ENCODE measurements at regions not wholly inside any gene's neighbourhood (a gene's known extent, or its start where the extent isn't known, plus 50 kb on each side); places are given as distances from the start of the nearest gene placed in this dataset.

DNA sequence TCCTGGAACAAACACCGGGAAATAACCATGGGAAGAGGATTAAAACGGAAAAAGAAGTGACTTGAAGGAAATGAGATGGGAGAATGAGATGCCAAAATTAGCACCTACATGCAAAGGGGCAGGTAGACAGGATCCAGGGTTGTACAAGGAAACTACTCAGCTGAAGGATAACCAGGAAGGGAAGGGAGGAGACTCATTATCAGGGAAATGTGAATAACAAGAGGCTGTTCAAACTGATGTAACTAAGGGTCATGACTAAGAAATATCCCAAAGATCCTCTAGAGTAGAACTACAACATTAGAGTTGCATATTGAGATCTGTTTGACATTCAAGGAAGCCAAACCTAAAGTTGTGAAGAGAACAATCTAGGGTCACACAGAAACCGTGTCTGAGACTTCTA, 166.2 kb upstream of the SP8 start:
- Histone ChIP-seq H3K27me3 (ENCODE audit: control insufficient read depth, insufficient read depth, low read length) (no peaks in the 10 kb centered on the region), H3K36me3 (ENCODE audit: control insufficient read depth, insufficient read depth, low read length) (no peaks in the 10 kb centered on the region), H3K4me1 (ENCODE audit: control insufficient read depth, insufficient read depth, low read length) (peaks cover 16% of the 10 kb centered on the region), H3K9ac (ENCODE audit: low read depth, low read length) (no peak overlapping the region), H3K9me3 (ENCODE audit: control insufficient read depth, insufficient read depth, low read length) (no peaks in the 10 kb centered on the region), H3K4me3 (ENCODE audit: low read depth, low read length) (no peak overlapping the region)

- H3K4me3 ChIP-seq (ENCODE audit: low read depth, low read length) = no peak overlapping the region
- H3K27me3 ChIP-seq (ENCODE audit: control insufficient read depth, insufficient read depth, low read length) = no peaks in the 10 kb centered on the region
Observed at GRCh38 chr7:20954711-20955619, 168.3 kb upstream of the SP8 start.

DNA sequence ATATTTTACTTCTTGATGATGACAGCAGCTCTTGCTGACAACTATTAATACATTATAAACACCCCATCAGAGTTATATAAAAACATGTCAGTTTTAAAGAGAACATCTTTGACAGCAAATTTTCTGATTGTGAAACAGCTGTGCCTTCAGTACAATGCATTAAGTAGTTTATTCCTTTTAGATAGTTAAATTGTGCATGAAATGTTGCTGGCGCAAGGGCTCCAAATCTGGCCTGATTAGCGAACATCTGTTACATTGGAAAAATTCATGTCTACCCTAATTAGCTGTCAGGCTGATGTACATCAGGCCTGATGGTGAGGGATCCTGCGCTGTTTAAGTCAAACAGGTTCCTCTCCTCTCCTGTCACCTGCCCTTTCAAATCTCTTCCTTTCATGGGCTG, 171.9 kb upstream of the SP8 start:
- Histone ChIP-seq H3K9me3 (ENCODE audit: control insufficient read depth, insufficient read depth, low read length) (no peaks in the 10 kb centered on the region), H3K9ac (ENCODE audit: low read depth, low read length) (no peak overlapping the region), H3K4me3 (ENCODE audit: low read depth, low read length) (no peak overlapping the region), H3K4me1 (ENCODE audit: control insufficient read depth, insufficient read depth, low read length) (peaks cover 8% of the 10 kb centered on the region), H3K27me3 (ENCODE audit: control insufficient read depth, insufficient read depth, low read length) (no peaks in the 10 kb centered on the region), H3K36me3 (ENCODE audit: control insufficient read depth, insufficient read depth, low read length) (no peaks in the 10 kb centered on the region)

More at GRCh38 chr7:20954711-20955619, 168.3 kb upstream of the SP8 start:
- no peak overlapping the region for H3K9ac ChIP-seq (ENCODE audit: low read depth, low read length)
- H3K4me1 ChIP-seq (ENCODE audit: control insufficient read depth, insufficient read depth, low read length) = peaks cover 16% of the 10 kb centered on the region
- H3K9me3 ChIP-seq (ENCODE audit: control insufficient read depth, insufficient read depth, low read length) = no peaks in the 10 kb centered on the region
- H3K36me3 ChIP-seq (ENCODE audit: control insufficient read depth, insufficient read depth, low read length) = no peaks in the 10 kb centered on the region

- no peak overlapping the region for H3K4me3 ChIP-seq (ENCODE audit: low read depth, low read length)
- no peaks in the 10 kb centered on the region for H3K36me3 ChIP-seq (ENCODE audit: control insufficient read depth, insufficient read depth, low read length)
- no peak overlapping the region for H3K9ac ChIP-seq (ENCODE audit: low read depth, low read length)
- H3K27me3 ChIP-seq (ENCODE audit: control insufficient read depth, insufficient read depth, low read length) = no peaks in the 10 kb centered on the region
- H3K4me1 ChIP-seq (ENCODE audit: control insufficient read depth, insufficient read depth, low read length) = peaks cover 5% of the 10 kb centered on the region
- no peaks in the 10 kb centered on the region for H3K9me3 ChIP-seq (ENCODE audit: control insufficient read depth, insufficient read depth, low read length)
Observed at GRCh38 chr7:20959281-20959680, 172.6 kb upstream of the SP8 start.

GRCh38 chr7:20963556-20964280, 177.0 kb upstream of the SP8 start:
- Histone ChIP-seq H3K9me3 (ENCODE audit: control insufficient read depth, insufficient read depth, low read length) (no peaks in the 10 kb centered on the region), H3K9ac (ENCODE audit: low read depth, low read length) (no peak overlapping the region), H3K27me3 (ENCODE audit: control insufficient read depth, insufficient read depth, low read length) (no peaks in the 10 kb centered on the region), H3K4me3 (ENCODE audit: low read depth, low read length) (no peak overlapping the region), H3K4me1 (ENCODE audit: control insufficient read depth, insufficient read depth, low read length) (peaks cover 6% of the 10 kb centered on the region), H3K36me3 (ENCODE audit: control insufficient read depth, insufficient read depth, low read length) (no peaks in the 10 kb centered on the region)

GRCh38 chr7:20964281-20964918, 177.7 kb upstream of the SP8 start:
- Histone ChIP-seq H3K36me3 (ENCODE audit: control insufficient read depth, insufficient read depth, low read length) (no peaks in the 10 kb centered on the region), H3K27me3 (ENCODE audit: control insufficient read depth, insufficient read depth, low read length) (no peaks in the 10 kb centered on the region), H3K9ac (ENCODE audit: low read depth, low read length) (no peak overlapping the region), H3K4me3 (ENCODE audit: low read depth, low read length) (no peak overlapping the region), H3K9me3 (ENCODE audit: control insufficient read depth, insufficient read depth, low read length) (no peaks in the 10 kb centered on the region), H3K4me1 (ENCODE audit: control insufficient read depth, insufficient read depth, low read length) (peaks cover 6% of the 10 kb centered on the region)

- H3K27me3 ChIP-seq (ENCODE audit: control insufficient read depth, insufficient read depth, low read length) = no peaks in the 10 kb centered on the region
- no peaks in the 10 kb centered on the region for H3K4me1 ChIP-seq (ENCODE audit: control insufficient read depth, insufficient read depth, low read length)
- H3K9me3 ChIP-seq (ENCODE audit: control insufficient read depth, insufficient read depth, low read length) = no peaks in the 10 kb centered on the region
- H3K4me3 ChIP-seq (ENCODE audit: low read depth, low read length) = no peak overlapping the region
- no peaks in the 10 kb centered on the region for H3K36me3 ChIP-seq (ENCODE audit: control insufficient read depth, insufficient read depth, low read length)
- no peak overlapping the region for H3K9ac ChIP-seq (ENCODE audit: low read depth, low read length)
Observed at GRCh38 chr7:20971219-20971618, 184.5 kb upstream of the SP8 start.

DNA sequence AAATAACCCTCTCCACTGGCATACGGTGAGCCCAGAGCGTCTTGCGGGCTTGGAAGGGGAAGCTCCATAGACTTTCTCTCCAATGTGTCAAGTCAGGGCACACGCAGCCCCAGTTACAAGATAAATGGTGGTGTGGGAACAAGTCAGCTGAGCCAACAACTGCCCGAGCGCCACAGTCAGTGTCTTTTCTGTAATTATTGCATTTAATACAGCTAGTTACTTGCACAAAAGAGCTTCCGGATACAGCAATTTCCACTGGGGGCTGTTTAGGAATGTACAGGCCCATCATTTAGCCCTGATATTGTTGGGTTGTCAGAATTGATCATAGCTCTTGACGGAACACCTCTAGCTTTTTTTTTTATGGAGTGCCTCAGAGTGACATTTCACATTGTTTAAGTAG, 193.5 kb upstream of the SP8 start:
- no peaks in the 10 kb centered on the region for H3K27me3 ChIP-seq (ENCODE audit: control insufficient read depth, insufficient read depth, low read length)
- H3K36me3 ChIP-seq (ENCODE audit: control insufficient read depth, insufficient read depth, low read length) = no peaks in the 10 kb centered on the region
- H3K4me3 ChIP-seq (ENCODE audit: low read depth, low read length) = no peak overlapping the region
- H3K4me1 ChIP-seq (ENCODE audit: control insufficient read depth, insufficient read depth, low read length) = no peaks in the 10 kb centered on the region
- H3K9ac ChIP-seq (ENCODE audit: low read depth, low read length) = no peak overlapping the region
- no peaks in the 10 kb centered on the region for H3K9me3 ChIP-seq (ENCODE audit: control insufficient read depth, insufficient read depth, low read length)

DNA sequence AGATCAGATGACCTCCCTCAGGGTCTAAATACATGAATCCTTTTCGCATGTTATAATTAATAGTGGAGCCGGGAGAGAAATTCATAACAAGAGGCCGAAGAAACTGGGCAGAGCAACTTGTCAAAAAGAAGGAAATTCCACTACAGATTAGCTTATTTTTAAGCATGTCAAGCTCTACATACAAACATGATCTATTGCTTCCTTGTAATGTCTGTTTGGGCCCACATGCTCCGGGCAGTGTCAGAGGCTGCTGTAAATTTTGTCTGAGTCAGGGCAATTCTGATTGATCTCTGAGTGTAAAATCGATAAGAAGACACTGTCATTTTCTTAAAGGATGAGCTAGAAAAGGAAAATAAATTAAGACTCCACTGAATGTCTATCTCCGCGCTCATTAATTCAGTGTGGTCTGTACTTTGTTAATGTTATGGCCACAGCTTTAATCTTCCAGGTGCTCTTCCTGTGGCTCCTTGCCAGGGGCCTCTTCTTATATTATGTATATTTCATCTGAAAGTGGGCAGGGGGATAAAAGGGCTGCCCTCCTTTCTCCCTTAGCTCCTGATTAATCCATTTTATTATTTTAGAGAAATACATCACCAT, 194.1 kb upstream of the SP8 start:
- Histone ChIP-seq H3K4me3 (ENCODE audit: low read depth, low read length) (no peak overlapping the region), H3K9ac (ENCODE audit: low read depth, low read length) (no peak overlapping the region), H3K36me3 (ENCODE audit: control insufficient read depth, insufficient read depth, low read length) (no peaks in the 10 kb centered on the region), H3K4me1 (ENCODE audit: control insufficient read depth, insufficient read depth, low read length) (no peaks in the 10 kb centered on the region), H3K27me3 (ENCODE audit: control insufficient read depth, insufficient read depth, low read length) (no peaks in the 10 kb centered on the region), H3K9me3 (ENCODE audit: control insufficient read depth, insufficient read depth, low read length) (no peaks in the 10 kb centered on the region)

- Histone ChIP-seq H3K4me1 (ENCODE audit: control insufficient read depth, insufficient read depth, low read length) (no peaks in the 10 kb centered on the region), H3K36me3 (ENCODE audit: control insufficient read depth, insufficient read depth, low read length) (no peaks in the 10 kb centered on the region), H3K27me3 (ENCODE audit: control insufficient read depth, insufficient read depth, low read length) (no peaks in the 10 kb centered on the region), H3K9ac (ENCODE audit: low read depth, low read length) (no peak overlapping the region), H3K4me3 (ENCODE audit: low read depth, low read length) (no peak overlapping the region), H3K9me3 (ENCODE audit: control insufficient read depth, insufficient read depth, low read length) (no peaks in the 10 kb centered on the region)
Observed at GRCh38 chr7:20988340-20988739, 201.7 kb upstream of the SP8 start.

- Histone ChIP-seq H3K4me1 (ENCODE audit: control insufficient read depth, insufficient read depth, low read length) (no peaks in the 10 kb centered on the region), H3K4me3 (ENCODE audit: low read depth, low read length) (no peak overlapping the region), H3K27me3 (ENCODE audit: control insufficient read depth, insufficient read depth, low read length) (no peaks in the 10 kb centered on the region), H3K36me3 (ENCODE audit: control insufficient read depth, insufficient read depth, low read length) (no peaks in the 10 kb centered on the region), H3K9me3 (ENCODE audit: control insufficient read depth, insufficient read depth, low read length) (no peaks in the 10 kb centered on the region), H3K9ac (ENCODE audit: low read depth, low read length) (no peak overlapping the region)
Observed at GRCh38 chr7:20991544-20991943, 204.9 kb upstream of the SP8 start.
